HUES64 (cell line): ENCODE measurements at regions not wholly inside any gene's neighbourhood (a gene's known extent, or its start where the extent isn't known, plus 50 kb on each side); places are given as distances from the start of the nearest gene placed in this dataset.

ENCODE experiments used
- H3K27ac ChIP-seq: 2 replicates; pipeline ENCODE4 v1.7.0; 2013; ENCODE audit warnings: low read depth, low read length, inconsistent platforms
- H3K27me3 ChIP-seq: 2 replicates; pipeline ENCODE4 v1.6.1; 2013; ENCODE audit warnings: mild to moderate bottlenecking, low read length; ENCODE audit not compliant: insufficient read depth
- H3K36me3 ChIP-seq: 2 replicates; pipeline ENCODE4 v1.6.1; 2013; ENCODE audit warnings: mild to moderate bottlenecking, low read length; ENCODE audit not compliant: insufficient read depth
- H3K4me1 ChIP-seq: 2 replicates; pipeline ENCODE4 v1.6.1; 2013; ENCODE audit warnings: mild to moderate bottlenecking, low read length, moderate library complexity; ENCODE audit not compliant: insufficient read depth
- H3K4me3 ChIP-seq: 2 replicates; pipeline ENCODE4 v1.5.1; 2013; ENCODE audit warnings: mild to moderate bottlenecking, low read length, moderate library complexity
- H3K9ac ChIP-seq: 2 replicates; pipeline ENCODE4 v1.6.1; 2013; ENCODE audit warnings: mild to moderate bottlenecking, low read depth, low read length
- H3K9me3 ChIP-seq: 2 replicates; pipeline ENCODE4 v1.6.1; 2013; ENCODE audit warnings: low read depth, low read length; ENCODE audit not compliant: insufficient read depth
- WGBS: fragments of 150-250, 120-280 bp; methylation state at CpG from one replicate; pipeline ENCODE4 v1.1.7; 2013; ENCODE audit warnings: missing lambda C conversion rate; 5-methylcytosine and 5-hydroxymethylcytosine counted together

- Histone ChIP-seq H3K4me3 (no peak overlapping the region), H3K4me1 (no peaks in the 10 kb centered on the region), H3K9me3 (no peaks in the 10 kb centered on the region), H3K36me3 (no peaks in the 10 kb centered on the region), H3K27me3 (no peaks in the 10 kb centered on the region), H3K9ac (no peak overlapping the region), H3K27ac (no peak overlapping the region)
- WGBS = 100% methylated on average over 1 of the region's 1 CpG
Observed at GRCh38 chr14:22313172-22313801, 275.7 kb downstream of the DAD1 start.

DNA sequence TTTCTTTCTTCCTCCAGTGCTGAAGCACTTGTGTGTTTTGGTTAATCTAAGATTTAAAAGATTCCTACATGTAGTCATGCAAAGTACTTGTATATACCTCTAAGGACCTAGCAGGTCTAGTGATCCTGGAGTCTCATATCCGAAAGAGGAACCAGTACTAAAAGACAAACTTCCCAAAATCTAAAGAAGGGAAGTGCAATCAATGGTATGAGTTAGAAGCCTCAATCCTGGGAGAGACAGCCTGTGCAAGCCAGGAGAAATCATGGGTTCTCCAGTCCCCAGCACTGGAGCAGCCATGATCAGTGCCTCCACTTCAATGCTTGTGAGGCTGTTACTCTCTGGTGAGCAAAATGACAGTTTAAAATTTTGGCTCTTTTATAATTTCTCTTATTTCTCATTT lies 277.4 kb downstream of the DAD1 start:
- Histone ChIP-seq H3K4me3 (no peak overlapping the region), H3K27me3 (no peaks in the 10 kb centered on the region), H3K9me3 (no peaks in the 10 kb centered on the region), H3K36me3 (no peaks in the 10 kb centered on the region), H3K9ac (no peak overlapping the region), H3K27ac (no peak overlapping the region), H3K4me1 (no peaks in the 10 kb centered on the region)
- 80% methylated on average over 1 of the region's 1 CpG for WGBS

GRCh38 chr14:22305607-22306006 lies 283.4 kb downstream of the DAD1 start:
- no peaks in the 10 kb centered on the region for H3K9me3 ChIP-seq
- H3K36me3 ChIP-seq = no peaks in the 10 kb centered on the region
- H3K4me1 ChIP-seq = no peaks in the 10 kb centered on the region
- H3K27ac ChIP-seq = no peak overlapping the region
- H3K9ac ChIP-seq = no peak overlapping the region
- WGBS = 97% methylated on average over 4 of the region's 5 CpGs
- H3K4me3 ChIP-seq = no peak overlapping the region
- H3K27me3 ChIP-seq = no peaks in the 10 kb centered on the region

DNA sequence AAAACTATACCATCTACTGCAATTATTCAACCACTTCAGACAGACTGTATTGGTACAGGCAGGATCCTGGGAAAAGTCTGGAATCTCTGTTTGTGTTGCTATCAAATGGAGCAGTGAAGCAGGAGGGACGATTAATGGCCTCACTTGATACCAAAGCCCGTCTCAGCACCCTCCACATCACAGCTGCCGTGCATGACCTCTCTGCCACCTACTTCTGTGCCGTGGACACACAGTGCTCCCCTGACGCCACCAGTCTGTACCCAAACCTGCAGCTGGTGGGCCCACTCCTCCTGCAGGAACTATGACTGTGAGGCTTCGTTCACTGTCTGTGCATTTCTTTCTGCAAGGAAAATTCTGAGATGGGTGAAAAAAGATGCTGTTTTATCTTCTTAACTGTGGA lies 284.7 kb downstream of the DAD1 start:
- 93% methylated on average over 6 of the region's 6 CpGs for WGBS
- H3K27ac ChIP-seq = no peak overlapping the region
- H3K4me3 ChIP-seq = no peak overlapping the region

DNA sequence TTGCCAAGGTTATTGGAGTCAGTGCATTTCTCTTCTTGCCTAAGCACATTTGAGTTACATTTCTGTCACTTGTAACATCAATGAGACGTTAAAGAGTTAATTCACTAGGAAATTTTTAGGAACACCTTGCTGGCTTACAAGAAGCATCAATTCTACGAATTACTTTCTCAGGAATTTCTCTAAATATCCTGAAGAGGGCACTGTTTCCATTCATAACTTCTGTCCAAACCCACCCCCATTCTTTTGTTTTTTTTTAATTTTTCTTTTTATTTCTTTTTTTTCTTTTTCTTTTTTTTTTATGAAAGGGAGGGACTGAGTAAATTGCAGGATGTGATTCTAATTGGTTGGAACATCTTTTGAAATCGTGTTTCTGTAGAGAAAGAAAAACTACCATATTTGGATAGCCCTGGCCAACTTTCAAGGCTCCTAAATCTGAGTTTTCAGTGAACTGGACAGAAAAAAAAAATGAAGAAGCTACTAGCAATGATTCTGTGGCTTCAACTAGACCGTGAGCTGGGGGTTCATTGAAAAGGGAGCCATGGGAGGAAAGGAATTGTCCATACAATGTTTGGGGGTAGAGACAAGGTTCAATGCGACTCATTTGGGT lies 285.3 kb downstream of the DAD1 start:
- Histone ChIP-seq H3K27me3 (no peaks in the 10 kb centered on the region), H3K4me3 (no peak overlapping the region), H3K9me3 (no peaks in the 10 kb centered on the region), H3K36me3 (no peaks in the 10 kb centered on the region), H3K9ac (no peak overlapping the region), H3K27ac (no peak overlapping the region), H3K4me1 (no peaks in the 10 kb centered on the region)
- WGBS = 56% methylated on average over 5 of the region's 5 CpGs

More for the DNA sequence above, 284.7 kb downstream of the DAD1 start:
- Histone ChIP-seq H3K9ac (no peak overlapping the region), H3K9me3 (no peaks in the 10 kb centered on the region), H3K36me3 (no peaks in the 10 kb centered on the region), H3K27me3 (no peaks in the 10 kb centered on the region), H3K4me1 (no peaks in the 10 kb centered on the region)

DNA sequence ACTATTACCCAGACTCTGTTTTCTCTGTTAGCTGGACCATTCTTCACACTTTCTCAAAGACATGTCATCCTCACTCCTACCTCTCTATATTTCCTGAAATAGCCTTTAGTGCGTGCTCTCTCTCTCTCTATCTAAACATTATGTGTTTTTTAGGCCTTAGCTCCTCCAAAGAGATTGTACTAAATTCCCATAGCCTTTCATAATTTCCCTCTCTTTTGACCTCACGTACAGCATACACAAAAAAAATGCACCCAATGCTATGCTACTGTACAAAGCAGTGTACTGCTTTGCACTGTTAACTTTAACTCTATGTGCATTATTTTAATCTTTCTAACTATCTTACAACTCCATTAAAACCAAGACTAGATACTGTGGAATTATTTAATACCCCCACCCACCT lies 288.4 kb downstream of the DAD1 start:
- no peaks in the 10 kb centered on the region for H3K27me3 ChIP-seq
- no peaks in the 10 kb centered on the region for H3K9me3 ChIP-seq
- H3K27ac ChIP-seq = no peak overlapping the region
- no peak overlapping the region for H3K4me3 ChIP-seq
- H3K36me3 ChIP-seq = no peaks in the 10 kb centered on the region
- peaks cover 7% of the 10 kb centered on the region for H3K4me1 ChIP-seq
- 91% methylated on average over 2 of the region's 2 CpGs for WGBS
- no peak overlapping the region for H3K9ac ChIP-seq

- no peaks in the 10 kb centered on the region for H3K36me3 ChIP-seq
- H3K9ac ChIP-seq = no peak overlapping the region
- H3K9me3 ChIP-seq = no peaks in the 10 kb centered on the region
- H3K27ac ChIP-seq = no peak overlapping the region
- peaks cover 11% of the 10 kb centered on the region for H3K4me1 ChIP-seq
- no peaks in the 10 kb centered on the region for H3K27me3 ChIP-seq
- 86% methylated on average over 1 of the region's 1 CpG for WGBS
- H3K4me3 ChIP-seq = no peak overlapping the region
Observed at GRCh38 chr14:22297376-22297775, 291.6 kb downstream of the DAD1 start.

- no peak overlapping the region for H3K27ac ChIP-seq
- peaks cover 11% of the 10 kb centered on the region for H3K4me1 ChIP-seq
- H3K27me3 ChIP-seq = no peaks in the 10 kb centered on the region
- no peaks in the 10 kb centered on the region for H3K36me3 ChIP-seq
- no peaks in the 10 kb centered on the region for H3K9me3 ChIP-seq
- H3K4me3 ChIP-seq = no peak overlapping the region
- WGBS = 82% methylated on average over 2 of the region's 3 CpGs
- H3K9ac ChIP-seq = no peak overlapping the region
Observed at GRCh38 chr14:22296722-22297121, 292.3 kb downstream of the DAD1 start.

GRCh38 chr14:22296088-22296487 lies 292.9 kb downstream of the DAD1 start:
- Histone ChIP-seq H3K4me3 (no peak overlapping the region), H3K27me3 (no peaks in the 10 kb centered on the region), H3K36me3 (no peaks in the 10 kb centered on the region), H3K9me3 (no peaks in the 10 kb centered on the region), H3K9ac (no peak overlapping the region), H3K4me1 (peaks cover 11% of the 10 kb centered on the region), H3K27ac (no peak overlapping the region)
- 92% methylated on average over 7 of the region's 7 CpGs for WGBS

GRCh38 chr14:22291406-22291805 lies 297.6 kb downstream of the DAD1 start:
- Histone ChIP-seq H3K27ac (no peak overlapping the region), H3K27me3 (no peaks in the 10 kb centered on the region), H3K4me1 (peaks cover 7% of the 10 kb centered on the region), H3K9me3 (no peaks in the 10 kb centered on the region), H3K9ac (no peak overlapping the region), H3K4me3 (no peak overlapping the region), H3K36me3 (no peaks in the 10 kb centered on the region)

- Histone ChIP-seq H3K4me3 (no peak overlapping the region), H3K4me1 (no peaks in the 10 kb centered on the region), H3K9me3 (no peaks in the 10 kb centered on the region), H3K27ac (no peak overlapping the region), H3K27me3 (no peaks in the 10 kb centered on the region), H3K9ac (no peak overlapping the region), H3K36me3 (no peaks in the 10 kb centered on the region)
- 67% methylated on average over 1 of the region's 1 CpG for WGBS
Observed at GRCh38 chr14:22289570-22289969, 299.5 kb downstream of the DAD1 start.

- Histone ChIP-seq H3K27me3 (no peaks in the 10 kb centered on the region), H3K36me3 (no peaks in the 10 kb centered on the region), H3K27ac (no peak overlapping the region), H3K4me1 (peaks cover 7% of the 10 kb centered on the region; the same call in 1 of the 2 replicates), H3K9me3 (no peaks in the 10 kb centered on the region), H3K4me3 (no peak overlapping the region), H3K9ac (no peak overlapping the region)
- 94% methylated on average over 3 of the region's 3 CpGs for WGBS
Observed at GRCh38 chr14:22285991-22286390, 303.0 kb downstream of the DAD1 start.
